GM12873 (cell line): ENCODE measurements at regions not wholly inside any gene's neighbourhood (a gene's known extent, or its start where the extent isn't known, plus 50 kb on each side); places are given as distances from the start of the nearest gene placed in this dataset.

ENCODE experiments used
- CTCF ChIP-seq: IDR thresholded peaks from 2 replicates; pipeline ENCODE4 v1.5.1; 2012; ENCODE audit warnings: low read depth, mild to moderate bottlenecking, moderate library complexity, low read length, control low read depth; ENCODE audit not compliant: insufficient read depth; ENCODE audit errors: missing control alignments

DNA sequence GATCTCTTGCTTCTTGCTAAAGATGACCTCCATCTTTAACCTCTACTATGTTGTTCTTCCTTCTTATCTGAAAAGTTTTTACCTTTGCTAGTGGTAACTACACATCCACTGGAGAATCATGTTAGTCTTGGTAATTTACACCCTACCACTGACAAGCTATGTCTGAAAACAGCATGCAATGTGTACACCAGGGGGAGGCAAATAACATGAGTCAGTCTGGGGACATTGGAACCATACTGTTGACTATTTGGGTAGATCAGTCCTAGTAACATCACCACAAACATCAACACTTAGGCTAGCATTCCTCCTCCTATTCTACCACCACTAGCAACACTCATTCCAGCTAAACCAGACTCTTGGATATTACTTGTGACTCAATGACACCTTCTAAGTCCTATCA lies 549.0 kb downstream of the KCNT2 start:
- no peak for TF ChIP-seq CTCF

GRCh38 chr1:196056966-196057365 lies 551.3 kb downstream of the KCNT2 start:
- no peak for TF ChIP-seq CTCF

- no peak for TF ChIP-seq CTCF
Measured at GRCh38 chr1:196049407-196049806, 558.8 kb downstream of the KCNT2 start.

DNA sequence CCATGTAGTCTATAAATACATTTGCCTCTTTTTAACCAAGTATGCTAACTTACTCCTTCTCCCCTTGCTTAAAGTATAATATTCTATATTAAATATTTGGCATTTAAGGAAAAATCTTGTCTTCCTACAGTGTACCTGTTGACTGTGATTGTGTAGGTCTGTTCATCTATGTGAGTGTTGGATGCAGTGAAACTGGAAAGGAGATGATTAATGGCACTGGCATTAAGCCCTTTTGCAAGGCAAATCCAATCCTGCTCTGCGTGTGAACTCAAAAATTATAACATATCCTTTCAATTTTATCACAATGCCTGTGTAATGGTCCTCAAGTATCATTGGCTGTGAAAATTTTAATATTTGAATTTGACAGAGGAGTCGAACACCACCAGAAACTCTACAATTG lies 565.0 kb downstream of the KCNT2 start:
- no peak for TF ChIP-seq CTCF

DNA sequence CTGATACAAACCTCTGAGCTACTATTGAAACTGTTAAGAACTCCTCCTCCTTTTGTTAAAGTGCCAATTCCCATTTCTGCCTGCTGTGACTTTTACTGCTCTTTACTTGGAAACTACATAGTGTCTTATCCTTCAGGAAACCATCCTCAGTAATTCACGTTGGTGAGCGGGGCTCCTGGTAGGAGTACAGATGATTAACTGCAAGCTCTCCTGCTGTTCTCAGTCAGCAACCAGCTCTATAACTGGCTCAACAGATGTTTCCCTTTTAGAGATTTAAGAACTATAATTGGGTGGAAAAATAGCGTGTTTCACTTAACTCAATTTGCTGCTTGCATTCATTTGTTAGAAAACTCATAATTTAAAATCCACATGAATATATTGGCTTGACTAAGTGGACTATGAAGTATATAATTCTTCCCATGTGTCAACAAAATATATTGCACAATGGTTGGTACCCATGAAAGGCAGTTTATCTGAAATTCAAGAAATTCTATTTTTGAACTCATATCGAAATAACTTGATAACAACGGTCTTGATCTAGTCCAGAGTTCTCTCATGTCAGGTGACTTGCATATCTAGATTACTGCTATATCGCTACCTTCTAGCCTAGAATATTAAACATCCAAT lies 574.0 kb downstream of the KCNT2 start:
- no peak for TF ChIP-seq CTCF

- TF ChIP-seq CTCF, result no peak
Measured at GRCh38 chr1:196030455-196030854, 577.8 kb downstream of the KCNT2 start.

DNA sequence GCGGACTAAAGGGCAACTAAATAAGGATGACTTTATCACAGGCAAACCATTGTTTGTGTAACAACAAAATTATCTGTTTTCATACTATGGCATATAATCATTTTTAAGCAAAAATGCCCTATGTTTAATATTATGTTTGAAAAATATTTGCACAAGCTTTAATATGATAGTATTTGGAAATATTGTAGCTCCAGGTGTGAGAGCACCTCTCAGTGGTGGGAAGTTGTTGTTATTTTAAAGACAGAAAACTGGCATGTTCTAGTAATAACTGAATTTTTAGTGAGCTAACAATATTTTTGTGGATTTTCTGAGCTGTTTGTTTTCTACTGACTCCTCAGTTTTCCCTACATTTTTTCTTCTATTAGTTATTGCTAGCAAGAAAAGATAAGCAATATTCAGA lies 578.8 kb downstream of the KCNT2 start:
- no peak for TF ChIP-seq CTCF
